K562 (cell line): ENCODE measurements at regions not wholly inside any gene's neighbourhood (a gene's known extent, or its start where the extent isn't known, plus 50 kb on each side); places are given as distances from the start of the nearest gene placed in this dataset.

Source experiments
- ATAC-seq: fragments of 200-7000 bp; cut with Tn5 transposase; 3 replicates; pipeline ENCODE4 v1.9.1; 2020; ENCODE audit warnings: moderate library complexity
- BruUV-seq: library from RNA; stranded (reverse); fragments of 400-500 nt; replicated peaks from 2 replicates; lab custom pipeline; 2021; lab: Mats Ljungman, UMichigan
- CTCF ChIA-PET: fragments of 300-600 bp; formaldehyde crosslinking; extraction: SDS; loops from one replicate; lab custom pipeline; 2021; ENCODE audit warnings: low intra/inter-chr PET ratio; lab: Yijun Ruan, JAX
- POLR2A ChIA-PET: fragments of 300-600, 350-650 bp; sonication (Branson Sonifier 250); formaldehyde crosslinking; extraction: SDS; loops from one replicate; lab custom pipeline; 2021; ENCODE audit warnings: antibody characterized with exemption, inconsistent platforms; lab: Yijun Ruan, JAX
- DNase-seq, 4 experiments: peaks; one replicate each; pipeline versions ENCODE4 v3.0.0 to v3.0.0-alpha.2; 2011 to 2018; ENCODE audit warnings: low spot score in 3 of 4, mixed read lengths in 3 of 4; ENCODE audit errors: extremely low read depth in 1 of 4
- FAIRE-seq: peaks from 2 replicates; lab custom pipeline; 2011; peaks lifted over from hg19 to GRCh38; lab: Jason Lieb, UNC
- H2AFZ ChIP-seq: 2 replicates; pipeline ENCODE4 v1.6.0; 2011; ENCODE audit warnings: low read depth, low read length, control low read depth, inconsistent platforms
- H3K27ac ChIP-seq: fragments of 200-600 bp; 3 replicates; pipeline ENCODE4 v1.8.0; 2011; ENCODE audit warnings: low read depth, mild to moderate bottlenecking, control low read depth, inconsistent platforms, low read length, moderate library complexity, mixed read lengths; ENCODE audit errors: extremely low read depth
- H3K27me3 ChIP-seq, 2 experiments: fragments of 300-600 bp in 1 of 2; 2 replicates in 1 of 2; 3 replicates in 1 of 2; pipeline versions ENCODE4 v1.6.0 to v1.8.0; 2011; ENCODE audit warnings: inconsistent platforms in 2 of 2, low read length in 2 of 2, mild to moderate bottlenecking in 1 of 2, mixed read lengths in 1 of 2, moderate library complexity in 1 of 2; ENCODE audit not compliant: control insufficient read depth in 2 of 2, insufficient read depth in 2 of 2
- H3K36me3 ChIP-seq: fragments of 300-600 bp; 3 replicates; pipeline ENCODE4 v1.8.0; 2011; ENCODE audit warnings: mild to moderate bottlenecking, low read length, inconsistent platforms; ENCODE audit not compliant: control insufficient read depth, insufficient read depth
- H3K4me1 ChIP-seq, 2 experiments: fragments of 200-600 bp in 1 of 2; replicated peaks in 1 of 2; 2 replicates in 1 of 2; 3 replicates in 1 of 2; pipeline versions ENCODE4 v1.5.1 to v1.8.0; 2011; ENCODE audit warnings: inconsistent platforms in 2 of 2, low read length in 2 of 2, mild to moderate bottlenecking in 1 of 2, mixed read lengths in 1 of 2, moderate library complexity in 1 of 2; ENCODE audit not compliant: control insufficient read depth in 2 of 2, insufficient read depth in 2 of 2
- H3K4me2 ChIP-seq: 2 replicates; pipeline ENCODE4 v1.6.1; 2011; ENCODE audit warnings: low read length, control low read depth, inconsistent platforms, mixed read lengths; ENCODE audit not compliant: insufficient read depth
- H3K4me3 ChIP-seq: fragments of 200-600 bp; sonication (generic), shearing (Covaris generic); 2 replicates; pipeline ENCODE4 v1.5.1; 2016; ENCODE audit warnings: control low read depth, inconsistent platforms
- H3K79me2 ChIP-seq: fragments of 200-600 bp; 3 replicates; pipeline ENCODE4 v1.8.0; 2011; ENCODE audit warnings: low read length, inconsistent platforms; ENCODE audit not compliant: control insufficient read depth, insufficient read depth
- H3K9ac ChIP-seq, 2 experiments: 2 replicates each; pipeline versions ENCODE4 v1.6.0 to v1.6.1; 2011; ENCODE audit warnings: low read depth in 2 of 2, low read length in 2 of 2, control low read depth in 1 of 2, inconsistent platforms in 1 of 2, mild to moderate bottlenecking in 1 of 2, mixed read lengths in 1 of 2; ENCODE audit not compliant: insufficient read depth in 1 of 2
- H3K9me1 ChIP-seq: one replicate; pipeline ENCODE4 v1.6.0; 2011; ENCODE audit warnings: inconsistent platforms, mild to moderate bottlenecking, low read length, moderate library complexity; ENCODE audit not compliant: control insufficient read depth, insufficient read depth
- H3K9me3 ChIP-seq: replicated peaks from 2 replicates; pipeline ENCODE4 v1.5.1; 2011; ENCODE audit warnings: low read depth, low read length, inconsistent platforms; ENCODE audit not compliant: control insufficient read depth, insufficient read depth
- H4K20me1 ChIP-seq: replicated peaks from 2 replicates; pipeline ENCODE4 v1.6.1; 2011; ENCODE audit warnings: low read length, inconsistent platforms, mixed read lengths; ENCODE audit not compliant: control insufficient read depth, insufficient read depth
- CREB5 ChIP-seq: fragments of 250-450 bp; sonication (Bioruptor Pico); IDR thresholded peaks from 2 replicates; pipeline ENCODE4 v1.5.0; 2020; ENCODE audit warnings: mild to moderate bottlenecking
- DPF2 ChIP-seq: fragments of 450-650 bp; IDR thresholded peaks from 2 replicates; pipeline ENCODE4 v1.6.1; 2016
- GTF2F1 ChIP-seq: IDR thresholded peaks from 2 replicates; pipeline ENCODE4 v1.6.1; 2011; ENCODE audit warnings: low read depth, low read length, improper control_type of control experiment
- THRB ChIP-seq: fragments of 450-650 bp; formaldehyde crosslinking; conservative IDR thresholded peaks from 2 replicates; pipeline ENCODE4 v1.4.0; 2022; ENCODE audit warnings: mild to moderate bottlenecking, missing genetic modification characterization
- WGBS: fragments of 100-300 bp; shearing (Covaris generic); methylation state at CpG from one replicate; pipeline ENCODE4 v1.1.6; 2016; ENCODE audit warnings: low coverage, mixed read lengths; ENCODE audit not compliant: insufficient coverage; ENCODE audit errors: missing lambda C conversion rate; 5-methylcytosine and 5-hydroxymethylcytosine counted together
- in situ Hi-C: fragments of 300-500 bp; cut with MboI; formaldehyde crosslinking; loops from 4 replicates; pipeline ENCODE4 v1.15.0; 2018; ENCODE audit warnings: inconsistent platforms, mixed read lengths
- intact Hi-C: fragments of 100-400 bp; cut with micrococcal nuclease; formaldehyde crosslinking; loops from 2 replicates; pipeline ENCODE4 v1.14.2; 2022

- 84% methylated on average over 3 of the region's 3 CpGs for WGBS
- H4K20me1 ChIP-seq: no peaks in the 10 kb centered on the region
- no peaks in the 10 kb centered on the region for H3K9me1 ChIP-seq
- H3K4me2 ChIP-seq: no peak overlapping the region
- peaks cover 4% of the 10 kb centered on the region; the same call in 1 of the 3 replicates for H3K36me3 ChIP-seq
- no peak overlapping the region for H3K27ac ChIP-seq
- peaks cover 3% of the 10 kb centered on the region; the same call in 1 of the 2 replicates for H3K9me3 ChIP-seq
- no peaks in the 10 kb centered on the region for H3K79me2 ChIP-seq
- no peak overlapping the region for H3K9ac ChIP-seq
- in situ Hi-C loops (no loop called here), intact Hi-C loops (loop anchor here (10.0 kb wide), 1 partner anchor 72 kb away; the partner anchor contains the start of gene MYEOV)
- H3K4me3 ChIP-seq: no peak overlapping the region
- POLR2A ChIA-PET: no interaction called here
- no peak for ATAC-seq
- TF ChIP-seq GTF2F1 (no peak), DPF2 (no peak), THRB (no peak), CREB5 (CRISPR knock-in tag) (no peak)
- H2AFZ ChIP-seq: no peak overlapping the region
- no peak for FAIRE-seq
- no peak for DNase-seq
- H3K27me3 ChIP-seq: no peaks in the 10 kb centered on the region
- CTCF ChIA-PET: no interaction called here
- H3K4me1 ChIP-seq: peaks cover 0 to 3% of the 10 kb centered on the region in 2 experiments; a peak in 2 of 5 replicates
- BruUV-seq: no TSS peak
Measured at GRCh38 chr11:69366591-69366990, 72.6 kb downstream of the MYEOV start.
